ENCODE measurements at regions not wholly inside any gene's neighbourhood (a gene's known extent, or its start where the extent isn't known, plus 50 kb on each side); places are given as distances from the start of the nearest gene placed in this dataset.
"Not testable (repeated sequence)": the region's sequence is repeated elsewhere in the genome, so short reads cannot be mapped to it uniquely, and the experiment has no call there.

DNA sequence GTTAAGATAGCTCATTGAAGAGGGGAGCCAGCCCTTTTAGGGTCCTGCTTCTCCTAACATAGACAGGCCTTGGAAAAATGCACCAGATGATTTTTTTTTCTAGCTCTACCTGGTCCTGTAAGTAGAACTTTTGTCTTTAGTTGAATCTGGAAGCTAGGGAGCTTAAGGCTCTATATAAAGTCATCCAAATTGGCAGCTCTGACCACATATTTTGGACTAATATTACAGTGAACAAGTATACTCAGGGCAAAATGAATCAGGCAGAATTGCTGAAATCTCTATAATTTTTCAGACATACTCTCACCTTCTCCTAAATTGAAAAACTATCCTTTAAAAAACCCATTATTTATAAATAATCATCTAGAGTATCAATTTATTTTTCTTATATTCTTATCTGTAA lies 375.6 kb downstream of the OSTF1 start:
- DNase-seq = no peak

DNA sequence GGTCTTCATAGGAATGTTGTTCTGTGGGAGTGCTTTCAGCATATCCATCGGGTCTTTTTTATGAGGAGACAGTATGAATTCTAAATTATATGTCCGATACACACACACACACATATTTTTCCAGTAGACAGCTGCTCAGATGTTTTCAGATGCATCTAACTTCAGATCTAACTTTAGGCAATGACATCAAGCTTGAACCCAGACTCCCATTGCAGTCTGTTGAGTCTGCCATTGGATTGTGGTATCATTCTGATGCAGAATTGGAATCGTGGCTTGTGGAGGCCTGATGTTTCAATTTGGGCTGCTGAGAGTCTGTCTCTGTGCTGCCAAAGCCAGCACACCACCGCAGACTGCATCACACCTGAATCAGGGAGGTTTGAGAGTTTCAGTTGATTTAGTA lies 376.4 kb downstream of the OSTF1 start:
- no peak for DNase-seq

- DNase-seq = no peak
These were observed 378.8 kb downstream of the OSTF1 start for GRCh38 chr9:75467142-75467541.

- no peak for DNase-seq
These were observed 383.3 kb downstream of the OSTF1 start for GRCh38 chr9:75471549-75472114.

DNA sequence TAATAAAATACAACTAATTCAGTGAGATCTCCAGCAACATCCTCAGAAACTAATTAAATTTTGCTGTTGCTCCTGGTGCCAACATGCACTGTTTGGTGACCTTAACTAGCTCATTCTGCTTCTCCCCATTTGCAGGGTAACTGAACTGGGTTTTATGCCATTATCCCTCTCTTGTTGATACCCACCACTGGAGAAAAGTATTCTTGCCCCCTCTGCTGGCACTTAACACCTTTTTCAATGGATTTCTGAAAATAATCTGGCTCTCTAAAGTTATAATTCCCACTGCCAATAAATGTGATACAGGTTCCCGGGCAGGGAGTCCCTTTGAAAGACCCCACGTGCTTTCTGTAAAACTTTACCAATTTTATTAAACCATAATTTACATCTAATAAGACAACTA lies 394.3 kb downstream of the OSTF1 start:
- no peak for DNase-seq

DNA sequence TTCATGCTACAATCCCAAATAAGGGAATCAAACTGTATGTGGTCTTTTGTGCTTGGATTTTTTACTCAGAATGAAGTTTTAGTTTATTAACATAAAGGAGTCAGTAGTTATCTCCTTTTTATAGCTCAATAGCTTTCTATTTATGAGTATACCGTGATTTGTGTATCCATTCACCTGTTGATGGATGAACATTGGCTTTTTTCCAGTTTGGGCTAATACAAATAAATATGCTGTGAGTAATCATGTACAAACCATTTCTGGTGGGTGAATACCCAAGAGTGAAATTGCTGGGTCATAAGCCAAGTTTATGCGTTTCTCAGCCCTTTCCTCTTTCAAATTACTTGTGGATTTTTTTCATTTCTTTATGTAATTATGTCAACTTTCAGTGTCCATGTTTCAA lies 395.3 kb downstream of the OSTF1 start:
- DNase-seq = no peak

- no peak for DNase-seq
These were observed 399.8 kb downstream of the OSTF1 start for GRCh38 chr9:75487856-75488718.

- DNase-seq = no peak
These were observed 400.4 kb downstream of the OSTF1 start for GRCh38 chr9:75488719-75489110.

DNA sequence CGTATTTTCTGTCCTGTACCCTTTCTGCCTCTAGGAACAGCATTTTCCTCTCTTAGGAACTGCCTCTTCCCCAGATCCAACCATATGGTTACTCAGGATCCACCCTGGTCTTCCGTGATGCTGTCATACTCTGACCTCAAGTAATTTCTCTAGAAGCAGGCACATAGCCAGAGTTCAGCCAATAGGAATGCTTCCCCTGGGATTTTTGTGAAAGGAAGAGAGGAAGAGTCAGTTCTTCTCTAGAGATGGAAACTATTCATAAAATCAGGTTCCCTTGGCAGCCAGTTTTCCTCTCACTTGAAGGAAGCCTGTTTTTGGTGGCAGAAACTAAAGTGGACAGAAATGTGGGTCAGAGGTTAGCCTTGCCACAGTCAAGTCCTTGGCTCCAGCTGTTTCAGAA lies 400.1 kb upstream of the PCSK5 start:
- DNase-seq = no peak

DNA sequence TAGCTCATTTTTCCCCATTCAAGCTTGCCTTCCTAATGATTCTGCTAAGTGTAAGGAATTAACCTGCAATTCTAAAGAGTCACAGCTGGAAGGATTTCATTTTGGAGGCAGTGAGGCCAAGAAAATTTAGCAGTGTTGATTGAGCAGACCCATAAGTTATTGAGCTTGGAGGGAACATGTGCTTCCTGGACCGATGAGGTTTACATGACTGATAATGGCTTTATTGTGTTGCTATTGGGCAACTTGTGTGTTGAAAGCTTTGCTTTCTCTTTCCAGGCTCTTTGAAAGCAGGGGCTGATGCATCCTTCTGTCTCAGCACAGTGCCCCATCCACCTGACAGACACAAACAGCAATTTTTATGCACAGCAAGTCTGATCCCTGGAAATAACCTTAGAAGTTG lies 398.9 kb upstream of the PCSK5 start:
- no peak for DNase-seq

DNA sequence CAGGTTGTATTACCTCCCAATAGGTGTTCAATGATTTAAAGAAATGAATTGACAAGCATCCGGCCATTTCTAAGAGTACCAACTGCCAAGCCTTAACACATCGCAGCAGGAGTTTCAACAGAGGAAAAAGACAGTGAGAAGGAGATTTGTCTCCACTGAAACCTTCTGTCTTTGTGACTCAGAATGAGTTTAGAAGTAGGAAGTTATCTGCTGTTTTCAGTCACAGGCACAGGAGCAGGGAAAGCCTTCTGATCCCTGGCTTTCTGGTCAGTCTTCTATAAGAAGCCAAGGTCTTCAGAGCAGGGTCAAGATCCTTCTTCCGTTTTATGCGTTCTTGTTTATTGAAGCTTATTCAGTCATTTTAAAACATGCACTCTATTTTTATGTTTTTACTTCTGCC lies 390.7 kb upstream of the PCSK5 start:
- DNase-seq = no peak

- no peak for DNase-seq
These were observed 390.0 kb upstream of the PCSK5 start for GRCh38 chr9:75500479-75500878.

DNA sequence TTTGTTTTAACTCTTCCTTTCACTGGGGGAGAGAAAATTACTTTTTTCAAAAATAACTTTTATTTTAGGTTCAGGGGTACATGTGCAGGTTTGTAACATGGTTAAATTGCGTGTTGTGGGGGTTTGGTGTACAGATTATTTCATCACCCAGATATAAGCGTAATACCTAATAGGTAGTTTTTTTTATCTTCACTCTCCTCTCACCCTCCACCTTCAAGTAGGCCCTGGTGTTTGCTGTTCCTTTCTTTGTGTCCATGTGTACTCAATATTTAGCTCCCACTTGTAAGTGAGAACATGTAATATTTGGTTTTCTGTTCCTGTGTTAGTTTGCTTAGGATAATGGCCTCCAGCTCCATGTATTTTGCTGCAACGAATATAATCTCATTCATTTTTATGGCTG lies 389.5 kb upstream of the PCSK5 start:
- DNase-seq = not testable (repeated sequence)

- no peak for DNase-seq
These were observed 385.8 kb upstream of the PCSK5 start for GRCh38 chr9:75504721-75505120.

DNA sequence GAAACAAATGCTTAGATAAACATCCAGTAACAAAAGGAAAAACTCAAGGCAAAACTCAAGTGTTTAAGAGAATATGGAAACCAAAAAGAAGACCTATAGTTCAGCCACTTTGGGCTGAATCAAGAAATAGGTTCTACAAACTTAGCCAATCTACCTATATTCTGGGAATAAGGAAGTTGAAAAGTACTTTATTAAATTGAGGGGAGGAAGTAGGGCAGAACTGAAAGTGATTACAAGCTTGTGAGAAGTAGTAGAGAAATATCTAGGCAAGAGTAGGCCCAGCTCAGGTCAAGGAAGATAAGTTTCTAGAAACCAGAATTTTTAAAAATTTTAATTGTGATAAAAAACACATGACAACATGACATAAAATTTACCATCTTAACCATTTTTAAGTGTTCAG lies 384.8 kb upstream of the PCSK5 start:
- no peak for DNase-seq

- no peak for DNase-seq
These were observed 361.0 kb upstream of the PCSK5 start for GRCh38 chr9:75529463-75529862.

- no peak for DNase-seq
These were observed 358.9 kb upstream of the PCSK5 start for GRCh38 chr9:75531588-75531987.

DNA sequence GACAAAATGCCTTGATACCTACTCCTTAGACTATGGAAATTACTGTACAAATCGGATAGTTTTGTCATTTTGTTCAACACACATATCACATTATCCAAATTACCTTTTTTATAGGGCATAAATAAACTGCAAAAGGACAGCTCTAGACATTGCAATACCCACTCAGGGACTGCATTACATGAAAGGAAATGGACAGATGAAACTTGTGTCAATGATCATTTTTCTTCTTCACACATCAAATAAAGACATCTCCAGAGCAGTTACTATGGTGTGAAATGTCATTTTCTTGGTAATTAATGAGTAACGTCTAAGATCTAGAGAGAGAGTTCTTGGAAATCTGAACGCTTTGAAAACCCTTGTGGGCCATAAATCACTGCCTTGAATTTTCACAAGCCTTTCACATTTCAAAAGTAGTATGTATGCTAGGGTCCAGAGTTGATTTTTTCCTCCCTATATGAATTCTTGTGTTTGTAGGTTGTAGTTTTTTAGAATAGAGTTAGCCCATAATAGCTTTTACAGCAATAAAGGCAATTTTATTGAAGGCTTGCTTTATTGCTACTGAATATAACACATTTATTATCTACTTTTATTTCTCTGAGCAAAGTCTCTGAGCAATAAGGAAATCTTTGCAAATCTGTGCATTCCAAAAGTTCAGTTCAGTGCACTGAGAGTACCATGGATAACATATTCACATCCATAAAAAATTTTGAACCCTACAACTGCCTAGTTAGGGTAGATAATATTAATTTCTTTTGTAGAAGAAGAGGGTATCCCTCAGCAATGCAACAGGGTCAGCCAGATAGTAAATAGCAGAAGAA lies 358.0 kb upstream of the PCSK5 start:
- DNase-seq = no peak

- no peak for DNase-seq
These were observed 350.9 kb upstream of the PCSK5 start for GRCh38 chr9:75539523-75539922.

DNA sequence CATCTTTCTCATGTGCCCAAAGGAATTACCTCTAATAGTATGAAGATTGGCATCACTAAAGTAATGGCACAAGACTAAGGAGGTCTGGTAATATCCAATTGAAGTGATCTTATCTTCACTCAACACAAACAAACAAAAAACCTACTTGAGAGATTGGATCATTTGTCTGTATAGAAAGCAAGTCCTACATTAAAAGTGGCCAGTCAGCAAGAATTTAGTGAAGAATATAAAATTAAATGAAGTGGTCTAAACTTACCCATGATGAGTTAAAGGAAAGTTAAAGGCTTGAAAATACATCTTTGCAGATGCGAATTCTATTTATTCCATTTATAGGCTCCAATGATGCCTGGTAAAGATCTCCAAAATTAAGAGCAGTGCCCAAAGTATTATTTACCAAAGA lies 350.3 kb upstream of the PCSK5 start:
- no peak for DNase-seq

GRCh38 chr9:75541734-75542133 lies 348.7 kb upstream of the PCSK5 start:
- no peak for DNase-seq

DNA sequence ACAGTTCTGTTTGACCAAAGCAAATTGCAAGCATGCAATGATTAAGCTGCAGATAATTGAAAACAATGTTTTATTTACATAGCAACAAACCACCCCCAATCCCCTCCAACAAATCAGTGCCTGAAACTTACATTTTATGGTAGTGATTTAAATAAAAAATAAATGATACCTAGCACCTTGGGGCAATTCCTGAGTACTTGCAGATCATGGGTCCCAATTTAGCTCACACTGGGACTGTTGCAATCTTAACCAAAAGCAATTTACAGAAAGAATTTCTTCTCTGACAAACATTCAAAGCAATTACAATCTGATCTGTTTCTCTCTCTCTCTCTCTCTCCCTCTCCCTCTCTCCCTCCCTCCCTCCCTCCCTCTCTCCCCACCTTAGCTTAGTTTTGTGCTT lies 345.7 kb upstream of the PCSK5 start:
- DNase-seq = no peak

GRCh38 chr9:75545287-75545686 lies 345.2 kb upstream of the PCSK5 start:
- DNase-seq = no peak

GRCh38 chr9:75548871-75549270 lies 341.6 kb upstream of the PCSK5 start:
- DNase-seq = no peak
